OCI-LY3 (cell line): ENCODE measurements at regions not wholly inside any gene's neighbourhood (a gene's known extent, or its start where the extent isn't known, plus 50 kb on each side); places are given as distances from the start of the nearest gene placed in this dataset.

Experiments used
- EZH2phosphoT487 ChIP-seq: fragments of 200-600 bp; shearing (Covaris generic); IDR thresholded peaks from 2 replicates; pipeline ENCODE4 v1.6.1; 2018; ENCODE audit warnings: antibody characterized with exemption, mixed run types, low read depth
- TF ChIP-seq, protein P1 (sequence below): fragments of 200-600, 300-600 bp; sonication (generic); IDR thresholded peaks from 2 replicates; pipeline ENCODE4 v1.5.1; 2014; ENCODE audit warnings: antibody characterized with exemption, low read length, low read depth

DNA sequence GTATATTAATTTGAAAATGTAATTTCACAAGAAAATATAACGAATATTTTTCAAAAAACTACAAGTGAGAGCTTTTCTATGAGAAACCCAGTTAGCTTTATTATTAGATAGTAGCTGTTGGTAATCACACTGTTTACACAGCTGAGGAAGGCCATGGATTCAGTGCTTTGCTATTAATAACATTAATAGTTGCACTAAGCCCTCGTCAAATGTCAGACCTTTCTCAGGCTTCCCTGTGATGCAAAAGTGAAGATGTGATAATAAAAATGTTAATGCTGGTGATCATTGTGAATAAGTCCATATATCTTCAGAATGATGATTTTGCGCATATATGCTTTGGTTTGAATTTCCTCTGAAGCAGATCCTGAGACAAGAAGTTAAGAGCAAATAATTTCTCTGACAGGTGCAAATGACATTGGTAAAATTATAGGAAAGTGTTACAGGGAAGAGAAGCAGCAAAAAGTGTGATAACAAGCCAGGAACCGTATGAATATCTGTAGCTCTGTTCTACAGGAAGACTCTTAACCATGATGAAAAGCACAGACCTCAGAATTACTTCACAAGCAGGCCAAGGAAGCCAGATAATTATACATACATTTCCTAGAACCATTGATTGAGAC is 56.5 kb upstream of the CNTN6 start:
- TF ChIP-seq, protein P1, sequence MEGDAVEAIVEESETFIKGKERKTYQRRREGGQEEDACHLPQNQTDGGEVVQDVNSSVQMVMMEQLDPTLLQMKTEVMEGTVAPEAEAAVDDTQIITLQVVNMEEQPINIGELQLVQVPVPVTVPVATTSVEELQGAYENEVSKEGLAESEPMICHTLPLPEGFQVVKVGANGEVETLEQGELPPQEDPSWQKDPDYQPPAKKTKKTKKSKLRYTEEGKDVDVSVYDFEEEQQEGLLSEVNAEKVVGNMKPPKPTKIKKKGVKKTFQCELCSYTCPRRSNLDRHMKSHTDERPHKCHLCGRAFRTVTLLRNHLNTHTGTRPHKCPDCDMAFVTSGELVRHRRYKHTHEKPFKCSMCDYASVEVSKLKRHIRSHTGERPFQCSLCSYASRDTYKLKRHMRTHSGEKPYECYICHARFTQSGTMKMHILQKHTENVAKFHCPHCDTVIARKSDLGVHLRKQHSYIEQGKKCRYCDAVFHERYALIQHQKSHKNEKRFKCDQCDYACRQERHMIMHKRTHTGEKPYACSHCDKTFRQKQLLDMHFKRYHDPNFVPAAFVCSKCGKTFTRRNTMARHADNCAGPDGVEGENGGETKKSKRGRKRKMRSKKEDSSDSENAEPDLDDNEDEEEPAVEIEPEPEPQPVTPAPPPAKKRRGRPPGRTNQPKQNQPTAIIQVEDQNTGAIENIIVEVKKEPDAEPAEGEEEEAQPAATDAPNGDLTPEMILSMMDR, result no peak
- TF ChIP-seq EZH2phosphoT487, result no peak
